GM03348 (cell line): ENCODE measurements at regions not wholly inside any gene's neighbourhood (a gene's known extent, or its start where the extent isn't known, plus 50 kb on each side); places are given as distances from the start of the nearest gene placed in this dataset.

ENCODE experiments used
- DNase-seq: peaks from one replicate; pipeline ENCODE4 v3.0.0; 2012; ENCODE audit warnings: low spot score

DNA sequence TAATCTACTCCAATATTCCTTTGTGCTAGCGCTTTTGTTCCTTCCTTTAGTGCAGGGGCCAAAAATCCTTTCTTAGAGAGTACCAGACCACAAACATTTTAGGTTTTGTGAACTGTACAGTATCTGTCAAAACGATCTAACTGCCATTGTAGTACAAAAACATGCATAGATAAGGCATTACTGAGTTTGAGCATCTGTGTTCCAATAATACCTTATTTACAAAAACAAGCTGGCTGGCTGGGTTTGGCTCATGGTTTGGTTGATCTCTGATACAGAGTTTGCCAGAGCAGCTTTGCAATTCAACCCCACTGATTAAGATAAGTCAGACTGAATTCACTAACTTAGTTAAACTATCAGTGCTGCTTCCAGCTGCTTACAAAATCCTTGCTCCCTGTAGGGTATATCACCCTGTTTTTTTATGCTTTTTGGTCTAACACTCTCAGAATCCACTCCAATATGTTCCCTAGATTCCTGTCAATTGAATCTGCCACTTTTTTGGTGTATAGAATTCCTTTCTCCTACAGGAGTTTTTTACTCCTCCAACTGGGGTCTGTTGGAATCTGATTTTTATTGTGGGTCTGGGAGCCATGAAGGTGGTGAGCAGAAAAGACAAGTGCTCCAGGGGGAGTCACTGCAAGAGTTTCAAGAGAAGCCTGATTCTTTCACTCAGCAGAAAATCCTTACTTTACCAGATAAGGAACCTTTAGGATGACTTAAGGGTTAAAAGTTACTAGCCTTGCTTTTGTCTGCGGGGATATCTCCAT is 1399.4 kb downstream of the EFNB2 start:
- no peak for DNase-seq

DNA sequence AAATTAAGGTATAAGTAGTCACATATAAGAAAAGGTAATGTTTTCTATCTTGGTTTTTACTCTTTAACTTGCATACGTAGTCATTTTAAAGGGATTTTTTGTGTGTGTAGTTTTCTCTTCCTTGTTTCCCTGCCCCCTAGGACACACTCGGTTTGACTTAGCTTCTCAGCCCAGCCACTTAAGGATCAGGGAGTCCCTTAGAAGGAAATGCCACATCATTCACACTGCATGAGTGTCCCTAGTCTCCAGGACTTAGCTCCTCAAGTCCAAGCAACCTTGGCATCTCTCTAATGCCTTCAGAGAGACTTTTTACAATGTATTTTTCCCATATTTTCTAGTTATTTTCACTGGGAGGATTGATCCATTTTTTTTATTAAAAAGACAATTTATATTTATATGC is 1407.7 kb downstream of the EFNB2 start:
- no peak for DNase-seq

DNA sequence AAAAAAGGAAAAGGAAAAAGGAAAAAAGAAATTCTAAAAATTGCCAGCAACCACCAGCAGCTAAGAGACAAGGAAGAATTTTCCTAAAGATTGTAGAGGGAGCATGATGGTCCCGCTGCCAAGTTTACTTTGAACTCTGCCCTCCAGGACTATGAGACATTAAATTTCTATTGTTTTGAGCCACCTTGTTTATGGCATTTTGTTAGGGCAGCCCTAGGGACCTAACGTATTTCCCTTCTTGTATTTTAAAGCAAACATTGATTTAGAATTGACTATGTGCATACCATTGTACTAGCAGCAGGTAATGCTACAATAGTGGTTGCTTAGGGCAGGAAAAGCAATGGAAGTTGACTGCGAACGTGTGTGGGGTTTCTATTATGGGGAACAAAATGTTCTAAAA is 1414.2 kb downstream of the EFNB2 start:
- DNase-seq: no peak

DNA sequence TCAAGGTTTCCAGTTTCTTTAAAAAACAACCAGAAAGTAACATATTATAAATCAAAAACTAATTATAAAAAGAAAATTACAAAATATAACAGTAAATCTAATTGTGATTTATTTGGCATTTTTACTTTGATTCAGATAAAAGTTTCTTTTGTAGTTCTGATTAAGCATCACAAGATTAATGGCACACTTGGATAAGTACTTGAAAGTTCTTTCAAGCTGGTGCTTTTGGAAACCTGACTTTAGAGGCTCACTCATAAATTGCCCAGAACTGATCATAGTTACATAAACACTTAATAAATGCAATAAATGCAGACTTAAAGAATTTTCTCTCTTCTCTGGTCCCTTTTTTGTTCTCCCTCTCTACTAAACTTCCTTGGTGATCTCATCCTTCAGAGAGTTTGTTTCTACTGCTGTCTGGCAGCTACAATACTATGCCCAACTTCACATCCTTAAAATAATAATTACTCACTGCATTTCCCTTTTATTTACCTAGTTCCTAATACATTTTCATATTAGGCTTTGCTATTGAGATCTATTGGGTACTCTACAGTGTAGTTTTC is 1417.0 kb downstream of the EFNB2 start:
- DNase-seq: no peak

DNA sequence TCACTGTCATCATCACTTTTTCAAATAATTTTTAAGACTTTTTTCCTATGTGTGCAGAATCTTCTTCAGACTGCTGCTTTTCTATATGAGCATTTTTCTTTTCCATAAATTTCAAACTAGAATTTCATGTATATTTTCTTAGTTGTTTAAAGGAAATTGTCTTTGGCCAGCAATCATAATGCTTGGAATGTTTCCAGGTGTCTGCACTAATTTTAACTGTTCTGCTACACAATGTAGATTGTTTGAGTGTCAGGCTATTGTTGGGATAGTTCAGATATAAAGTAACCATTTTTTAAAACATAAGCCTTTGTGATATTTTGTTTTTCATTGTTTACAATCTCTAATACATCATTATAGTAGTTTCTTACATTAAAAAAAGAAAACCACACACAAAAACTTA is 1418.5 kb downstream of the EFNB2 start:
- no peak for DNase-seq

DNA sequence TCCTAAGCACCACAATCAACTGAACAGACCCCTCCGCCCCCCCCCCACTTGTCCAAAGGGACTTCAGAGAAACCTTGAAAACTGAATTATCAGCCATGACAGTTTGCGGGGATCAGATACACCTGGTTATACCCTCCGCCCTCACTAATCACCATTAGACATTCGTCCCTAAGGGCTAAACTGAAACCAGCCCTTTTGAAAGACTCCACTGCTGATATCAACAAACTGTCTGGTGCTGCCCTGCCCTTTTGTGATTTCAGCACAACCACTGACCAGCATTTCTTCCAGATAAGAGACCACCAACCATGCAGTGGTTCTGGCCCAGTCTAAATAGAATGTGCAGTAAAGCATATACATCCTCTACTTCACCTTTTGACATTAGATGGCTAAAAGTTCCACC is 1422.9 kb downstream of the EFNB2 start:
- DNase-seq: no peak

DNA sequence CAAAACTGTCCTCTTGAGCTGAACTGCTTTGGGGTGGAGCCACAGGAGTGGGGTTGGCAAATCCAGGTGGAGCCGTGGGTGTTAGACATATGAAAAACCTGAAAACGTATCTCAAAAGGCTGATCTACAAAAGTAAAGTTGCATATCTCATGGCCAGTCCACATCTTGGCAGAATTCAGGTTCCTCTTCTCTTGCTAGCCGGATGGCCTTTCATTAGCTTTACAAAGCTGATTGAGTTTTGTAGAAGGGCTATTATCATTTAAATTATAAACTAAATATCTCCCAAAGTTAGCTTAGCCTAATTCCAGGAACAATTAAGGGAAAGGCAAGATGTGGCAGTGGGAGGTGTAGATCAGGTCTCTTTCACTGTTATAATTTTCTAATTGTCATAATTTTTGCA is 1427.7 kb downstream of the EFNB2 start:
- no peak for DNase-seq

DNA sequence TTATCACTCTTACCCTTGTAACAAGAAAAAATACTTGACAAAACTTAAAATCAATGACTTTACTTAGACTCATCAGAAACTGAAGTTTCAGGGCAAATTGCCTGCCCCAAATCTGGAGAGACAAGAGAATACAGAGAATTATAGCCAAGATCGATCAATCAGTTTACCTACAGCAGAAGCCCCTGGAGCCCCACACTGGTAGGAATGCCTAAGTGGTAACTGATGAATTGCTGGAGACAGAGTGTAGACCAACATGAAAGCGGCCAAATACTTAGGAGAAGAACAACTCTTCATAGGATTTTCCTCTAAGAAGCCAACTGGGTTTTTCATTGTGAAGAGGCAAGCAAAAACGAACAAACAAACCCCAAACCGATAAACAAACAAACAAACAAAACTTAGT is 1430.0 kb downstream of the EFNB2 start:
- no peak for DNase-seq

DNA sequence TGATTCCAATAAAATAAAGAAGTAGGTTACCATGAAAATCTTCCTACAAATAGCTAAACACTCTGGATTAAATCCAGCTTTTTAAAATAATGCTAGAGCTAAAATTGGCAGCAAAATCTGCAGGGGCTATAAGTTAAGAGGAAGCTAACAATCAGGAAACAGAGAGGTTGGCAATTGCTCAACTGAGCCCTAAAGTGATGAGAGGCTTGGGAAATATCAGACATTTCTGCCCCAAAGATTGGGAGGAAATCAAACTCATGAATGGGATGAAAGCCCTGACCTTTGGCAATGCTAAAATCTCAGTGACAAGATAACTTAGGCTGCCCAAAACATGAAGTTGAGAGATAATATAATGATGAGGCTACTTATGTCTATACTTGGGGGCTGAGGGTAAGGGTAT is 1437.9 kb downstream of the EFNB2 start:
- no peak for DNase-seq

DNA sequence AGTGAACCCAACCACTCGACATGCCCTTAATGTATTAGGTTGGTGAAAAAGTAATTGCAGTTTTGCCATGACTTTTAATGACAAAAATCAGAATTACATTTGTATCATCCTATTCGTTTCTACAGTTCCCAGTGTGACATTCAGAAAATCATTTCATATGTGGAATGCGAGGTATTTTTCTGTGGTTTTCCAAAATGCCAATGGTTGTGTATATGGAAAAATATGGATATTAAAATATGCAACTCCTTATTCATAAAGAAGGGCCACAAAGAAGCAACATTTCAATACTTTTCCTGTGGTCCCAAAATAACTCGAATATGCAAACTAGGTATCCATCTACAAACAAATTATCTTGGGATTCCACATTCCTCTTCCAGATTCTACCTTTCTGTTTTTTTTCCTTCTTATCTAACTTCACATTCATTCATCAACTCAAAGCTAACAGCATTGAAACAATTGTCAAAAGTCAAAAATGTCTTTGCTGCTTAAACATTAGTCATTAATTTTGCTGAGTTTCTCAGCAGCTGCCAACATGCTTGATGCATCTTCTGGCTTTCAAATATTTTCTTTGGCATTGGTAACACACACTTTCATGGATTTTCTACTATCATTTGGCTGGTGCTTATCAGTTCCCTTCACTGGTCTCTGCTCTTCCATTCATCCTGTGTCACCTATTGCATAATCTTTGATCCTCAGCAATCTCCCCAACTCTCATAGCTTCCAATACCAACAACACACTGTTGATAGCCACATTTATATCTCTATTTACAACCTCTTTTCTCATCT is 1445.4 kb downstream of the EFNB2 start:
- DNase-seq: no peak

DNA sequence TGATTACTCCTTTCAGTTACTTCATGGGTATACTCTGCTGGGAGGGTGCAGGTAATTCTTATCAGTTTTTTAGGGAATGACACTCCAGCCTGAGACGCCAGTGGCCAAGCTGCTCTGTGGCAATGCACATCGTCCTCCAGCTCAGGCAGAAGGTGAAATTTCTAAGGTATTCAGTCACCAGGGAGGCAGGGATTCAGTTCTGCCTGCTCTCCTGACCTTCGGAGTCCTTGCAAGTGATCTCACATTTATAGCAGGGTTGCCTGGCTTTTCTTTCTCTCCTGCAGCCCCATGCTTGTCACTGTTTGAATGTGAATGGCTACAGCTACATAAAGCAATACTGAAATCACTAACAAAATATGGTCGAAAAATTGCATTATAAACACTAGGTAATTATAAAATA is 1447.5 kb downstream of the EFNB2 start:
- DNase-seq: no peak

DNA sequence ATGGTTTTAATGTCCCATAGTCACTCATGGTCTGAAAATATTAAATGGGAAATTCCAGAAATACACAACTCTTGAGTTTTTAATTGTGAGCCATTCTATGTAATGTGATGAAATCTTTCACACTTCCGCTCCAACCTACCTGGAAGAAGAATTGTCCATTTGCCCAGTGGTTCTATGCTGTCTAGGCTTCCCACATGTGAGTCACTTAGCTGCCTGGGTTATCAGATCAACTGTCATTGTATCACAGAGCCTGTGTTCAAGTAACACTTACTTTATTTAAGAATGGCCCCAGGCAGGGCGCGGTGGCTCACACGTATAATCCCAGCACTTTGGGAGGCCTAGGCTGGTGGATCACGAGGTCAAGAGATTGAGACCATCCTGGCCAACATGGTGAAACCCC is 1450.5 kb downstream of the EFNB2 start:
- no peak for DNase-seq

DNA sequence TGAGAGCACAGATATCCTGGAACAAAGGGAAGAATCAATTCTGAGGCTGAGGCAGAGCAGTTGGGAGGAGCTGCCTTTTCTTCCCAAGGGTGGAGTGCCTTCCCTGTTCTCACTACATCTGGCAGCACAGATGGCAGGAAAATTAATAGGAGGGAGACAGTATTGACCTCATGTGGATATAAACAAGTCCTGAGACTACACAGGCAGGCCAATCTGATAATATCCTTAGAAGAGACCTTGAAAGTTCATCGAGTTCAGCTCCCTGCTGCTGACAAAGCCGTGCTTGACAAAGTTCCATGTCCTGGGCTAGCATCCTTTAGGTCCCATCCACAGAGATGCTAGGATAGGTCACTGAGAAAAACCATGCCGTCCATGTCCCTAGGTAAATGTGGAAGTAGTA is 1451.5 kb downstream of the EFNB2 start:
- no peak for DNase-seq

DNA sequence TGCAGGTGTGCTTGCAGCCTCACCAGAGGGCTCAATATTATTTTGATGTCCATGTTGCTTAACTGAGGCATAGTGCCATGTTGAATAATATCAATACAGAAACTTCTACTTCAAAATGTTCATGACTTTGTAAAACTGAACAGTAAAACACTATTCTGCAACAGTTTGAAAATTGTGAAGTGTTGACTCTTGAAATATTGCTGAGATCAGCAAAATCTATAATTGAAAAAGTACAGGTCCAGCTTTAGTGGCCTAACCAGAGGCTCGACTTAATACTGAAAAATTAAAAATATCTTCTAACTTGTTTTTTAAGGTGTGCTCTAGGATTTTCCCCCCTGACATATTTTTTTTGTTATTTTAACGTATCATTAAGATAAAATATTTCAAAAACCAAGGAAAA is 1460.7 kb downstream of the EFNB2 start:
- no peak for DNase-seq

DNA sequence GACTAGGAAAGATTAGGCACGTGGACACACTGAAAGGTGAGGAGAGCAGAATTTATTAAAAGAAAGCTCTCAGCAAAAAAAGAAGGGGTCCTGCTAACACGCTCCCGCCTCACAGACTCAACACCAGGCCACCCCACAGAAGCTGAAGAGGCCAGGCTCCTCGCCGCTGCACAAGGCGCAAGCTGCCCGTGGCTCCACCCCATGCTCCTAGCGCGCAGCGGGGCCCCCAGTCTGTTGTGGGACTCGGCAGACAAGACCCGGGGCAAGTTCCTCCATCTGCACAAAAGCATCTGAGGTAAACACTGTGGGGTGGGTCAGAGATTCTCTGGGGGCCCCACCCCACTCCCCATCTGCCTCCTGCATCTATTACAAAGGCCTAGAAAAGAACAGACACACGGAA is 1462.4 kb downstream of the EFNB2 start:
- DNase-seq: no peak

DNA sequence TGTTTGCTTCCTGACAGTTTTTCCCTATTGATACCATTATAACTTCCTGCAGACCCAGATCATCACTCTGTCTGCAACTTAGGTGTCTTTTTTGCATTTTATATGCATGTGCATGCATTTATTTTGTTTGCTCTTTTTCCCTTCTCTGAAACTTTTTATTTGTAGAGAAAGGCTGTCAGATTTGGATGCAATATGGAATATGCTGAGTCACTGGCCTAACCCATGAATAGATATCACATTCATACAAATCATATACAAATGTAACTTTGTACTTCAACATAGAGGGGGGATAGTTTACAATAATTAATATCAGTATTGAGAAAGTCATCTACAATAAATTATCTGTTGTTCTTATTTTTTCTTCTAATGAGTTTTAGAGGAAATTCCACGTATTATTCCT is 1465.0 kb downstream of the EFNB2 start:
- no peak for DNase-seq

DNA sequence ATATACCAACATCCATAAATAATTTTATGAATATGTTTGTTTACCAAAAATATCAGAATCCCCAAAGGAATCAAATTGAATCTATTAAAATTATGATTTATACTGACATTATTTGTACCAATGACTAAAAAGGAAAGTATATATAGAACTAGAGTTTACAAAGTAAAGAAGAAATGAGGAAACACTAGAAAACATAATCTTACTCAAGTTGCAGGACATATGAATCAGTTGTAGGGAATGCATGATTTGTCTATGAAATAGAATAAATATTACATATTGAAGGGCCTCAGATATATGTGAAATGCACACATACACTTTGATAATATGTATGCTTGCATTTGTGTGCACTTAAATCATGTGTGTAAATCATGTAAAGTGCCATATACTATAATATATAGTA is 1466.4 kb downstream of the EFNB2 start:
- no peak for DNase-seq

DNA sequence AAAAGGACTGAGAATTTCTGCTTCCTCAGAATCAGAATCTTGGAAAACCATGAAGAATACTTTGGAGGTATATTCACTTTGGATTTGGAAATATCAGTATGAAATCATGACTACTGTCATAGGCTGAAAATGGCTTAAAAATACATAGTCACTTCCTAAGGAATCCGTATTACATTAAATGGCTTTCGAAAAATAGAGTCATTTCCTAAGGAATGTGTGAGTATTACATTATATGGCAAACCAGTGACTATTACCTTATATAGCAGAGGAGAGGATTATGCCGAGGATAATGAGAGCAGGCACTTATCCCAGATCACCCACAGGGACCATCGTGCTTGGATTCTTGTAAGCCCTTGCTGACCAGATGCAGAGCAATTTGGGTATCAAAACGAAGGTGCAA is 1471.8 kb downstream of the EFNB2 start:
- no peak for DNase-seq

DNA sequence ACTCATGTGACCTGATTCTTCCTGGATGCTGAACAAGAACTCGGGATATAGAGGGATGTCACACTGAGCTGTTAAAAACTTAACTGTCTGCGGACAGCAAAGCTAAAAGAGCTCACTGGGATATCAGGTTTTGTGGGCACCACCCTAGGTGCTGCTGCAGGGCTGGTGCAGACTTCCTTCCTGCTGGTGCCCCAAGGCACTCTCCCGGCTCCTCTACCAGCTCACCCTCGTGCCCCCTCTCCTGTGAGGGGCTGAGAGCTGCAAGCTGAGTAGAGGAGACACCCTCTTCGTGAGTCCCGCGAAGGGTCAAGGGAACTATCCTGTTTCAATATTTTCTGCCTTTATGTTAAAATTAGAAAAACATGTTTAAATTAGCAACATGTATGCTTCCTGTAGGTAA is 1475.7 kb downstream of the EFNB2 start:
- DNase-seq: no peak

DNA sequence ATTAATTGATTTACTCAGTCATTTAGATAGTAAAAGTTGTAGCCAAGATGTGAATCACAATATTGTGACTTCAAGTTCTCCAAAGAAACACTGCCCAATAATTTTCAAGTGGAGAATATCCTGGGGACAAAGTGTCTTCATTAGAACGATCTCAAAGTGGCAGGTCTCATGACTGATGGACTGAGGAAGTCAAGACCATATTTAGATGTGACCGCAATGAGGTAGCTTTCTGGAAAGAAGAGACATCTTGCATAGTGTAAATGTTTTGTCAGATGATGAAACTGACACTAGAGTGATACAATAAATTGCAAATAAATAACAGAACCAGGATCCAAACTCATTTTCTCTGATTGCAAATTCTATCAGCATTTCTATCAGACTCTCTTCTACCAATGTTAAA is 1476.9 kb downstream of the EFNB2 start:
- DNase-seq: no peak

DNA sequence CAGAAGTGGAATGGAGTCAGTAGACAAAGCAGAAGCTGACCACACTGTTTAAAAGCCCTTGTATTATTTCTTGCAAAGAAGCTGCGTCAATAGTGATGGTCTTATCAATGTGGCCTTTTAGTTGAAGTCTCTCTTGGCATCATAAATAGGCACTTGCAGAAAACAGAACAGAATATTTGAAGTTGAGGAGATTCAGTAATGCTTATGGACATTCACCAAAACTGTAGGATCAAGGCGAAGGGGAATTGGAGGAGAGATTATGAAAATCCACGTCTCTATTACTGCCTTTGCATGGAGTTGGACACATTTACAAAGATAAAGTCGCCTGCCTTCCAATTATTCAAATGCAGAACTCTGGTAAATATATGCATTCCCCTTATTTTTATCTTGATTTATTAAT is 1482.8 kb downstream of the EFNB2 start:
- DNase-seq: no peak

DNA sequence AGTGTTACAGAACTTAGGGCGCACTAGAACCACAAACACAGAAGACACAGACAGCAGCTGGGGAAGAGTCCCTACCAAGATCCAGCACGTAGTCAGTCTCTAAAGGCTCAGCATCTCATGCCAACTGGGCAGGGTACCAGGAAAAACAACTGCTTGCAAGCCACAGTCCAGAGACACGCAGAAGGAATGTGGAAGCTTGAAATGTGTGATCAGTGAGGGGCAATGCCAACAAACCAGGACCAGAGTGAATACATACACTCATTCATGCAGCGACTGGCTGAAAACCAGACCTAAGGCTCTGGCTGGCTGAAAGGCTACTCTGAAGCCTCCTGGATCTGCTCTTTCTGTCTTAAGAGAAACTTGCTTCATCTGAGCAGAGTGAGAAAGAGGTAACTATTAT is 1484.8 kb downstream of the EFNB2 start:
- DNase-seq: no peak

DNA sequence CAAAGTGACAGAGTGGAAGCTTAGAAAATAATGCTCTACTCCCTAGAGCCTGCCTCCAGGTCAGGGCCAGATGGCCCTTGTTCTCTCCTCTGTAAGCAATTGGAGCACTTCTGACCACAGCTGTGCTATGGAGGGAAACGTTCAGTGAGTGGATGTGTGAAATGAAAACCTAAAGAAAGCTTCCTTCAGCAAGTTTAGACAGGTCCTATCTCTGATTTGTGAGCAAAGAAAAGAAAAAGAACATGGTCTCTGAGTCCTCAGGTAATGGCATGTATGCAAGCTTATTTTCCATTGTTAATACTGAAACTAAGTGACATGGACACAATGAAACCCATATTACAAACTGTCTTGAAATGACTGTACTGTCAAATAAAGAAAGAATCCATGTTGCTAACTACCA is 1486.8 kb downstream of the EFNB2 start:
- DNase-seq: no peak
